ENCODE measurements at regions not wholly inside any gene's neighbourhood (a gene's known extent, or its start where the extent isn't known, plus 50 kb on each side); places are given as distances from the start of the nearest gene placed in this dataset.
A peak's percentile ranks its signal among the peaks of the same experiment; 100 is the strongest.

DNA sequence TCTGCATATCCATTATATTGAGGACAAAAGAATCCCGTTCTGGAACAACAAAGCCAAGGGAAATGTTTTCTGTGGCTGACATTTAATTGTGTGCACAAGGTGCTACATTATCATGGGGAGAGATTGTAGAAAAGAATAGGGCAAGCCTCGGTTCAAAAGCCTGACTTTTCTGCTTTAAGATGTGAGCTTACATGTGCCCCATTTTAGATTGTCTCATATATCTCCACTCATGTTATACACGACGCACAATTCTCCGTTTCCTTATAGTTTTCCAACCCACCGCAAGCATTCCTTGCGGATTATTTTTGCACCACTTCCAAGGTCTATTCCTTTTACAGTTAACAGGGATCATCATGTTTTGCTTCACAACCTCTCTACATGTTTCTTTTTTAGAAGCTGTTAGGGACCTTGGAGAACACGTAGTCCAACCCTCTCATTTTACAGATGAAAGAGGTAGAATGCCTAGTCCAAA lies 99.6 kb upstream of the MAML3 start:
- TF ChIP-seq CTCF (IDR thresholded peaks at IDR 0.05) (peak; percentile 47; the same call in 1 of the 2 replicates), POLR2AphosphoS5 (IDR thresholded peaks at IDR 0.05; ENCODE audit: low read depth, low read length) (no peak), REST (IDR thresholded peaks at IDR 0.05; ENCODE audit: insufficient read depth in 1 of 2, low read depth in 2 of 2, low read length in 1 of 2) (no peak), SIN3A (IDR thresholded peaks at IDR 0.05; ENCODE audit: borderline replicate concordance, insufficient read depth, low read depth, low read length) (no peak), TCF7L2 (IDR thresholded peaks at IDR 0.05; ENCODE audit: low read depth, low read length) (no peak)
